T-helper 1 cell (primary cell): ENCODE measurements at regions not wholly inside any gene's neighbourhood (a gene's known extent, or its start where the extent isn't known, plus 50 kb on each side); places are given as distances from the start of the nearest gene placed in this dataset.
"Not testable (repeated sequence)": the region's sequence is repeated elsewhere in the genome, so short reads cannot be mapped to it uniquely, and the experiment has no call there.

Experiments used
- DNase-seq, 5 donors: peaks; one replicate each; pipeline ENCODE4 v3.0.0-alpha.2; 2012 to 2020

DNA sequence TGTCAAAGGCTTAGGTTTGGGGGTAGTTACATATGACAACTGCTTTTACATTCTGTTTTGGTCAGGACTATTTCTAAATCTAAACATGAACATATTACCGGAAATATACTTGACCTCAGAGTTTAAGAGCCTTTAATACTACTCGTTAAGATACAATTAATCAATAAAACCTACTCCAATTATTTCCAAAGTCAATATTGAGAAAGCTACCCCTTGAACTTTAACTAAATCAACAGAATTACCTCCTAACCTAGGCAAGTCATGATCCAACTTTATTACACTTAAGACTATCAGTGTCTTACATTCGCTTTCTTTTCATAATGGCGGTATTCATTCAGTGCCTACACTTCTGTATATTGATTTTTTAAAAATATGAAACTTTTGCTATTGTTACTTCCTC lies 107.7 kb downstream of the RAP2B start:
- DNase-seq, result no peak

- DNase-seq, result peak in 1 of 5 donors; percentile 12
Measured at GRCh38 chr3:153273217-153273616, 111.2 kb downstream of the RAP2B start.

DNA sequence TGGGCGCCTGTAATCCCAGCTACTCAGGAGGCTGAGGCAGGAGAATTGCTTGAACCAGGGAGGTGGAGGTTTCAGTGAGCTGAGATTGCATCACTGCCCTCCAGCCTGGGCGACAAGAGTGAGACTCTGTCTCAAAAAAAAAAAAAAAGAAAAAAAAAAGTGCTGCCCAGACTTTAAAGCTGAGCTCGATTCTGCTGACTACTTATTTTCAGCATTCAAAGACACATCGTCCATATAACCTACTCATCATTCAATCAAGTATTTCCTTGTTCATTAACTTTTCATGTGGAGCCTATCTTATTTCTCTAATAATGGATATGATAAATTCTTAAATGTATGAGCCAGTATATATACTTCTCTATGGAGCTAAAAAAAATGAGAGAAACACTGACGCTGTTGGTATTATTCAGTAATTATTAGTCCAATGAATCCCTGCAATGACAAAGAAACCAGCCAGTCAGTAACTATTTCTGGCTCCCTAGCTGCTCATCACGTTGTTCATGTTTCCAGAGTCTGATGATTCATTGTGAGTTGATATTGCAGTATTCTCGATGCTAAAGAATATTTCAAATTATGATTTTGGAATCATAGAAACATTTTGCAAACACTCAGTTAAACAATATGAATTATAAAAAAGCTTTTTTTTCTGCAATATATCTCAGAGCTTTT lies 111.9 kb downstream of the RAP2B start:
- DNase-seq, result no peak

DNA sequence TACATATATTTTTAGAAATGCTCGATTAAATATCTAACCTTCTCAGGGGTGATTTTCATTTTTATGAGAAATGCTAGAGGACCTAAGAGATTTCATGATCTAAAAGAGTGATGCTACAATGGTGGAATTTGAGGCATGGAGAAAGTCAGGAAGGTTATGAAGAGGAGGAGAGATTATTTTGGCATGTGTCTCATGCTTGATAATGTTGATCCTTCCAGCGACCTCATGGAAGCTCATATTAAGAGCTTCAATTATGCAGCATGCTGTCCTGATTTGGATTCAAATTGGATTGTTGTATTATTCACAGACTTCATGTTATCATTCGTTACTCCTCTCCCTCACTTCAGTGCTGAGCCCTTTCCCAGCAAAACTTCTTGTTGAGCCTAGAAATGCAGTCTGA lies 112.5 kb downstream of the RAP2B start:
- no peak for DNase-seq

GRCh38 chr3:153275514-153275913 lies 113.5 kb downstream of the RAP2B start:
- no peak for DNase-seq

GRCh38 chr3:153277029-153277428 lies 115.0 kb downstream of the RAP2B start:
- no peak for DNase-seq

DNA sequence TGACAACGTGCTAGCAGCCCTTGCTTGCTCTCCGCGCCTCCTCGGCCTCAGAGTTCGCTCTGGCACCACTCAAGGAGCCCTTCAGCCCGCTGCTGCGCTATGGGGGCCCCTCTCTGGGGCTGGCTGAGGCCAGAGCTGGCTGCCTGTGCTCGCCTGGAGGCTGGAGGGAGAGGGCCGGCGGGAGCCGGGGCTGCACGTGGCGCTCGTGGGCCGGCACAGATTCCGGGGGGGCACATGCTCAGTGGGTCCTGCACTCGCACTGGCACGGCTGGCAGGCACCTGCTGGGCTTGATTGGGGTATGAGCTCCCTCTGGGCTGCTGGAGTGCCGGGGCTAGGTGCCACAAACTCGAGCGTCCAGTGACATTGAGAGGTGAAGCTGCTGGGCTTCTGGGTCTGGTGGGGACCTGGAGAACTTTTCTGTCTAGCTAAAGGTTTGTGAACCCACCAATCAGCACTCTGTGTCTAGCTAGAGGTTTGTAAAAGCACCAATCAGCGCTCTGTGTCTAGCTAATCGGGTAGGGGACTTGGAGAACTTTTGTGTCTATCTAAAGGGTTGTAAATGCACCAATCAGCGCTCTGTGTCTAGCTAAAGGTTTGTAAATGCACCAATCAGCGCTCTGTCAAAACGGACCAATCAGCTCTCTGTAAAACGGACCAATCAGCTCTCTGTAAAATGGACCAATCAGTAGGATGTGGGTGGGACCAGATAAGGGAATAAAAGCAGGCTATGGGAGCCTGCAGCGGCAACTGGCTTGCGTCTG lies 119.4 kb downstream of the RAP2B start:
- DNase-seq, result not testable (repeated sequence)

- no peak for DNase-seq
Measured at GRCh38 chr3:153282355-153282754, 120.3 kb downstream of the RAP2B start.

DNA sequence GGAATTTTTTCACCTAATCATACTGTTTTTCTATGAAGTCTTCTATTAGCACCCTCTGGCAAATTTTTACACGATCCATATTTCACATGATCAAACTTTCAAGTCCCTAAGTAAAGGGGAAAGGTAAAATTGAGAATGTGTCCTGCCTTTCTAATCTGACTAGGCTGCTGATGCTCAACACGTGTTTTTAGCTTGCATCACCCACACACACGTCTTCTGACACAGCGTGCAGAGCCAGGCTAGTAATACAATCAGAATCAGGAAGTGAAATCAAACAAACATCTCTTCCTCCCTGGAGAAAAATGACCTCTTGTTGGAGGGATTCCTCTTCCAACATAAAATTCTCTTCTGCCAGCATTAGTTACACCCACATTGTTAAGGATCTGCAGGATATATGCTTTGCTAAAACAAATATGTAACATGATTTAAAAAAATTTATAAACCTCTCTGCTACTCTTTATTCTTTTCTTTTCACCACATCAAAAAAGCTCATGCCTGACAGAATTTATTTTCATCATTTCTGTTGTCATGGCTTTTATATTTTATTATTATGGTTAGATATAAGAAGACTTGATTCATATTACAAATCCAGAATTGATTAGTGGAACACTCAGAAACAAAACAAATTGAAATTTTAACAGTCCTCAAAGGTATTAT lies 122.4 kb downstream of the RAP2B start:
- DNase-seq, result peak in 3 of 5 donors; percentile 5 to 63 (median 10)

DNA sequence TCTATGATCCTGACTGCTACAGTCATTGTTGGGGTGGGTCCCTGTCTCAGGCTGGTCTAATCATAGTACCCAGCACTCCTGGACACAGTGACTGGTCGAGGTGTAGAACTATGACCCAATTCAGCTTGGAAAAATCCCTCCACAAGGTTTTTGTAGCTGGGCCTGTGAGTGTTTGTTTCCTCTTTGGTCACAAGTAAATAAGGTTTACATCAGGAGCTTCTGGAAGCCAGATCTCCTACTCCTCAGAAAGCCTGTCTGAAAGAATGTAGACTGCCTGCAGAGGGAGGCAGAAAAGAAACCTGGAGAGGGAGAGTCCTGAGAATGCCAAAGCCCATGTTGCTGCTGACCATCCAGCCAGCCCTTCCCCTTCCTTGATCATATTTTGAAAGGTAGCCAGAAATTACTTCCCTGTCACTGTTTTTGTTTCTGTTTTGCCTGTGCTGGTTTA lies 123.2 kb downstream of the RAP2B start:
- DNase-seq, result no peak

DNA sequence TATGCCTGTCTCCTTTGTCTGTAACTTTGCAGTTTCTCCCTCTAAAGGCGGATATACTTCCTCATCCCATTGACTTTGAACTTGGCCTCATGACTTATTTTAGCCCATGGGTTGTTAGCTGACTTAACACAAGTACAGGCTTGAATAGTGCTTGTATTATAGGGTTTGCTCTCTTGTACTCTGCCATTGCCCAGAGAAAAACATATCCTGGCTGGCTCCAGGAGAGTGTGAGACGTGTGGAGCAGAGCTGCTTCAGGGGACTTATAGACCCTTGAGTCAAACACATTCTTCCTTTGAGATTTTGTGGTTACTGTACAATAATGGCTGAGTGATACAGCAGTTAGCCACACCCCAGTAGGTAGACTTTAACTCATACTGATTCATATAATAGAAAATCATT lies 124.0 kb downstream of the RAP2B start:
- DNase-seq, result no peak

DNA sequence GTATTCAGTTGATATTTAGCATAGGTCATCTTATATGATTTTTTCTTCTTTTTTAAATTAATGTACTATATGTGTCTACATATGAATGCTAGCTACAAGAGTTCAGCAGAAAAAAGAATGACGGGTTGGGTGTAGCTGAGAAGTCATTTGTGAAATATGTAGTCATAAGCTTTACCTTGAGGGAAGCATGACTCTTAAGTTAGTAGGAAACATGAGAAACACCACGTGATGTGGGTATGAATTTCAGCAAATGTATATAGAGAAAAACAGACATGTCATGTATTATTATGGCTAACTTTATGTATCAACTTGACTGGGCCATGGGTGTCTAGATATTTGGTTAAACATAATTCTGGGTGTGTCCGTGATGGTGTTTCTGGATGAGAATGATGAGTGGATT lies 125.0 kb downstream of the RAP2B start:
- DNase-seq, result no peak

DNA sequence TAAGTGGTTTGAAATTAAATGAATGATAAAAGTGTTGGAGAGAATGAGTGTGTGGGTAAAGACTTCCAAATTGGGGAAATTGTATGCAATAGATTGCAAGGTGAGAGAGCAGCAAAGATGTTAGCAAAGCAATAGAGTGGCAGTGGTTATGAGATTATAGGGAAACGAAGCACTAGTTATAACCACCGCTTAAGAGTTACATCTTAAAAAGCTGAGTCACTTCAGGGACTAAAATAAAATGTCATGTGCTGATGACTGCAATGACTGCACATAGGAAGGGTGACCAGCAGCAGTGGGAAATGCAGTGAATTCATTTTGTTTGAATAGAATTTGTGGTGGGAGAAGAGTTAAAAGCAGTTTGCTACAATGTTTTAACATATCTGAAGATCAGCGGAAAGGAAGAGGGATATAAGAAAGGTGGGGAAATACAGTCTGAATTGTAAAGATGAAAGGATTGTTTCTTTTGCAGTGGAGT lies 127.3 kb downstream of the RAP2B start:
- DNase-seq, result no peak

GRCh38 chr3:153290268-153291015 lies 128.4 kb downstream of the RAP2B start:
- DNase-seq, result peak in 1 of 5 donors; percentile 18

GRCh38 chr3:153291059-153291685 lies 129.1 kb downstream of the RAP2B start:
- DNase-seq, result peak in 1 of 5 donors; percentile 37

DNA sequence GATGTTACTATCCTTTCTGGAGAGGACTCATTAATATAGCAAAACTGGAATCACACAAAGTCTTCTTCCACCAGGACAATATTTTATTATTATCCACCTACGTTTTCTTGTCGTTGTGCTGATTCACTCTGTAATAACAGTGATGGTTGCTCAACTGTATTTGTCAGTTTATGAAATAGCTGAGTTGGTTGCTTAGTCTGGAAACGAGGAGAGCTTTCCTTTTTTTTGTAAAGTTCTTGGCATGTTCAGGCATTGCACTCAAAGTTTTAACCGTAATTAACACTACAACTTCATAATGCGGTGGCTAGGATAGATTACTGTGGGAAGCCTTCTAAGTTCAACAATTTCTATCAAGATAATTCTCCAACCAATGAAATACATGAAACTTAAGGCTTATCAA lies 131.2 kb downstream of the RAP2B start:
- DNase-seq, result no peak

DNA sequence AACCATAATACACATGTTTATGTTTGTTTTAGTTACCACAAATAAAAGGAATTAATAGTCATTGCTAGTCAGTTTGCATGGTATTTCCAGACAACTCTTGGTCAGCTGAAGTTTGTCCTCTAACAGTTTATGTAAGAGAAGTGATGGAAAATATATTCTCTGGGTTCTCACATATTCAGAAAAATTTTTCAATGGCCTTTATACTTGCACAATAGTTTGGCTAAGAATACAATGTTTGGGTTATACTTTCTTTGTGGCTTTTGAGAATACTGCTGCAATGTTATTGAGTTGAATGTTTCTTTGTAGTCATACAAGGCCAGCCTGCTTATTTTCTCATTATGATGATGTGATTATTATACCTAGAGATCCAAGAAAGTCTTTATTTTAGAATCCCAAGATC lies 133.9 kb downstream of the RAP2B start:
- no peak for DNase-seq

DNA sequence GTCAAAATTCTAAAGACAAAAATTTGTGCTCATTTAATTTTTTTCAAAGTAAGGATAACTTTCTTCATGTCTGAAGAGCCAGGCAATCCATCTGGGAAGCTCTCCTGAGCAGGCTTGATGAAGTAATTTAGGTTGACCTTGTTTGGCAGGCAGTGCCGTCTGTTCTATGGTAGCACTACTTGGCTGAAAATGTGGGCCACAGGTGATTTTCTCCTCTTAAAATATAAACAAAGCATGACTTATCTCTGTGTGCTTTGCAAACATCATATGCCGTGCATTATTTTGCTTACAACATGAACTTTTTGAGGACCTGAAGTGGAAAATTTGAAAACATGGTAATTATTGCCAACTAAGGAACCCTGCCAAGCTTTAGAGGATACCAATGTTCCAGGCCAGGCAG lies 143.2 kb downstream of the RAP2B start:
- DNase-seq, result no peak

DNA sequence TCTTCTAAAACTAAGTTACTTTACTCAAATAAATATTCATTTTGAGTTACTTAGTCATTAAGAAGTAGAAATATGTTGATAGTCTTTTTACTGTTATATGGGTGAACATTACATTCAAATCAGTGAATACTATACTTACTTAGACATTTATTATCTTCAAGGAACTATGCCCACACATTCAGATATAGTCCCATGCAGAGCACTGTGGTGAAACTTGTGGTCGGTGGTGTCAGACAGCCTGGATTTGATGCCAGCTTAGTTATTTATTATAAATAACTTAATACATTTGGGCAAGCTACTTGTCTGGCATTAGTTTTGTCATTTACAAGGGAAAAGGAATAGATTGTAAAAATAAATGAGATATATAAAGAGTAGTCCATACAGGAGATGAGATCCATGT lies 149.5 kb downstream of the RAP2B start:
- no peak for DNase-seq

GRCh38 chr3:153313302-153313965 lies 151.4 kb downstream of the RAP2B start:
- no peak for DNase-seq

- no peak for DNase-seq
Measured at GRCh38 chr3:153314038-153314437, 152.0 kb downstream of the RAP2B start.

DNA sequence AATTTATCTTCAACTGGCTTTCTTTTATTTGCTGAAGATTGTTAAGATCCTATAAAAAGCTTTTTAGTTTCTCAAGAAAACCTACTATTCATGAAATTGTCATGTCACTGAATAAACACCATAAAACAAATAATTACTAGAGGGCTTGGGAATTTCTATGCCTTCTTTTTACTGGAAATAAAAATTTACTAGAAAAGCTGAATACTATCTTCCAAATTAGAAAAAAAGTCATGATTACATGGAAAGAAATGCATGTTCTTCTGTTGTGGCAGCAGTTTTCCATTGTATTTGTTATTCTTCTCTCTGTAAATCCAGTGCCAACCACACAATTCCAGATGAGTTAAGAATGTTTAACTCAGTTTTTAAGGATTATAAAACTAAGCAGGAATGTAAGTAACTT lies 153.8 kb downstream of the RAP2B start:
- DNase-seq, result no peak
